ENCODE measurements at regions not wholly inside any gene's neighbourhood (a gene's known extent, or its start where the extent isn't known, plus 50 kb on each side); places are given as distances from the start of the nearest gene placed in this dataset.

DNA sequence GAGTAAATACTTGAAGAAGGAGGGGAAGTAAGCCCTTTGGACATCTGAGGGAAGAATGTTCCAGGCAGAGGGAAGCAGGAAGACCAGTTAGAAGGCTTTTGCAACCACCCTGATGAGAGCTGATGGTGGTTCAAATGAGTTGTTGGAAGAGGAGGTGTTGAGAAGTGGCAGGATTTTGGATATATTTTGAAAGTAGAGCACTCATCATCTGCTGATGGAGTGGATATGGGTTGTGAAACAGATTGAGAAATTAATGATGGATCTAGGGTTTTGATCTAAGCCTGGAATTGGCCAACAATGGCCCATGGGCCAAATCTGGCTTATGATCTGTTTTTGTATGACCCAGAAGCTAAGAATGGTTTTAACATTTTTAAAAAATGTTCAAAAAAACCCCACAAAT, 230.7 kb downstream of the NDFIP2 start:
- H3K9me3 ChIP-seq (ENCODE audit: control insufficient read depth, insufficient read depth, low read length): no peaks in the 10 kb centered on the region
- H3K56ac ChIP-seq (ENCODE audit: extremely low read depth, insufficient read depth, low read length): no peak overlapping the region
- DNase-seq: no peak
- H3K14ac ChIP-seq (replicated peaks; ENCODE audit: low read depth, low read length): no peak overlapping the region
- H4K8ac ChIP-seq (ENCODE audit: low read depth in 2 of 2, low read length in 2 of 2): no peak overlapping the region
- no peak overlapping the region for H2BK15ac ChIP-seq (ENCODE audit: low read depth, low read length)
- no peaks in the 10 kb centered on the region for H3K4me1 ChIP-seq (ENCODE audit: control insufficient read depth, insufficient read depth, low read length)
- no peak overlapping the region for H3K27ac ChIP-seq (ENCODE audit: insufficient read depth, low read length)
- H4K91ac ChIP-seq (ENCODE audit: insufficient read depth, low read depth, low read length): no peak overlapping the region
- H3K79me1 ChIP-seq (ENCODE audit: low read depth in 1 of 2, low read length in 2 of 2): no peaks in the 10 kb centered on the region
- BruUV-seq (replicated peaks): no TSS peak
- no peak overlapping the region for H4K5ac ChIP-seq (ENCODE audit: low read depth, low read length)
- POLR2A ChIA-PET (ENCODE audit: unreplicated experiment): no interaction called here
- H3K27me3 ChIP-seq (ENCODE audit: control insufficient read depth, insufficient read depth, low read length): no peaks in the 10 kb centered on the region
- CTCF ChIA-PET: no interaction called here
- H4K20me1 ChIP-seq (ENCODE audit: insufficient read depth, low read length): no peaks in the 10 kb centered on the region
- no peak overlapping the region for H2BK120ac ChIP-seq (ENCODE audit: low read depth, low read length)
- H2AK5ac ChIP-seq (ENCODE audit: low read depth, low read length): no peak overlapping the region
- dilution Hi-C loops (cut with HindIII; ENCODE audit: low sequenced_read_pairs, unreplicated experiment) (no loop called here), intact Hi-C loops (cut with micrococcal nuclease) (no loop called here), in situ Hi-C loops (cut with MboI; ENCODE audit: low sequenced_read_pairs) (no loop called here)
- H3K36me3 ChIP-seq (ENCODE audit: control insufficient read depth, insufficient read depth, low read length): no peaks in the 10 kb centered on the region
- H3K4ac ChIP-seq (ENCODE audit: low read depth, low read length): no peak overlapping the region
- no peak overlapping the region for H2AFZ ChIP-seq (replicated peaks; ENCODE audit: low read length, poor library complexity)
- no peak overlapping the region for H2AK9ac ChIP-seq (replicated peaks; ENCODE audit: low read depth, low read length, poor library complexity)
- no peak for ATAC-seq (ENCODE audit: low read depth)
- H3K18ac ChIP-seq (ENCODE audit: low read depth, low read length): no peak overlapping the region
- no peaks in the 10 kb centered on the region for H3K9me1 ChIP-seq (ENCODE audit: insufficient read depth, low read length)
- no peak overlapping the region for H3K4me2 ChIP-seq (ENCODE audit: low read depth, low read length)
- no peak overlapping the region for H3K23ac ChIP-seq (ENCODE audit: low read depth, low read length)
- H3K4me3 ChIP-seq (ENCODE audit: insufficient read depth, low read depth, low read length): no peak overlapping the region
- no peak overlapping the region for H3K9ac ChIP-seq (ENCODE audit: low read depth, low read length)
- H2BK5ac ChIP-seq (ENCODE audit: low read depth, low read length, poor library complexity, severe bottlenecking): no peak overlapping the region
- TF ChIP-seq SMC3 (IDR thresholded peaks at IDR 0.05; ENCODE audit: low read depth, low read length) (no peak), RFX5 (IDR thresholded peaks at IDR 0.05; ENCODE audit: low read depth, low read length) (no peak), FOS (IDR thresholded peaks at IDR 0.05; ENCODE audit: low read depth, low read length) (no peak), NFE2L2 (IDR thresholded peaks at IDR 0.05; ENCODE audit: low read depth, low read length) (no peak), BHLHE40 (IDR thresholded peaks at IDR 0.05; ENCODE audit: low read depth, low read length) (no peak), MAZ (IDR thresholded peaks at IDR 0.05; ENCODE audit: borderline replicate concordance, low read depth, low read length) (no peak), MXI1 (IDR thresholded peaks at IDR 0.05; ENCODE audit: borderline replicate concordance, low read depth, low read length) (no peak), CHD1 (IDR thresholded peaks at IDR 0.05; ENCODE audit: low read depth, low read length) (no peak), POLR2A (IDR thresholded peaks at IDR 0.05; ENCODE audit: low read depth, low read length) (no peak)
- TF ChIP-seq, protein P1, sequence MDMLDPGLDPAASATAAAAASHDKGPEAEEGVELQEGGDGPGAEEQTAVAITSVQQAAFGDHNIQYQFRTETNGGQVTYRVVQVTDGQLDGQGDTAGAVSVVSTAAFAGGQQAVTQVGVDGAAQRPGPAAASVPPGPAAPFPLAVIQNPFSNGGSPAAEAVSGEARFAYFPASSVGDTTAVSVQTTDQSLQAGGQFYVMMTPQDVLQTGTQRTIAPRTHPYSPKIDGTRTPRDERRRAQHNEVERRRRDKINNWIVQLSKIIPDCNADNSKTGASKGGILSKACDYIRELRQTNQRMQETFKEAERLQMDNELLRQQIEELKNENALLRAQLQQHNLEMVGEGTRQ (IDR thresholded peaks at IDR 0.05; ENCODE audit: low read depth, low read length): no peak
- TF ChIP-seq, protein P2, sequence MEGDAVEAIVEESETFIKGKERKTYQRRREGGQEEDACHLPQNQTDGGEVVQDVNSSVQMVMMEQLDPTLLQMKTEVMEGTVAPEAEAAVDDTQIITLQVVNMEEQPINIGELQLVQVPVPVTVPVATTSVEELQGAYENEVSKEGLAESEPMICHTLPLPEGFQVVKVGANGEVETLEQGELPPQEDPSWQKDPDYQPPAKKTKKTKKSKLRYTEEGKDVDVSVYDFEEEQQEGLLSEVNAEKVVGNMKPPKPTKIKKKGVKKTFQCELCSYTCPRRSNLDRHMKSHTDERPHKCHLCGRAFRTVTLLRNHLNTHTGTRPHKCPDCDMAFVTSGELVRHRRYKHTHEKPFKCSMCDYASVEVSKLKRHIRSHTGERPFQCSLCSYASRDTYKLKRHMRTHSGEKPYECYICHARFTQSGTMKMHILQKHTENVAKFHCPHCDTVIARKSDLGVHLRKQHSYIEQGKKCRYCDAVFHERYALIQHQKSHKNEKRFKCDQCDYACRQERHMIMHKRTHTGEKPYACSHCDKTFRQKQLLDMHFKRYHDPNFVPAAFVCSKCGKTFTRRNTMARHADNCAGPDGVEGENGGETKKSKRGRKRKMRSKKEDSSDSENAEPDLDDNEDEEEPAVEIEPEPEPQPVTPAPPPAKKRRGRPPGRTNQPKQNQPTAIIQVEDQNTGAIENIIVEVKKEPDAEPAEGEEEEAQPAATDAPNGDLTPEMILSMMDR (conservative IDR thresholded peaks at IDR 0.05; ENCODE audit: low read depth, low read length): no peak
- no peak overlapping the region for H2BK20ac ChIP-seq (ENCODE audit: low read depth, low read length)

Measured in IMR-90 (cell line).